HG03064 (cell line): ENCODE measurements at regions not wholly inside any gene's neighbourhood (a gene's known extent, or its start where the extent isn't known, plus 50 kb on each side); places are given as distances from the start of the nearest gene placed in this dataset.
A peak's percentile ranks its signal among the peaks of the same experiment; 100 is the strongest.

Source experiments
- ATAC-seq: cut with Tn5 transposase; IDR thresholded peaks from one replicate; pipeline ENCODE4 v1.9.1; 2021; ENCODE audit warnings: low read depth; ENCODE audit not compliant: unreplicated experiment

DNA sequence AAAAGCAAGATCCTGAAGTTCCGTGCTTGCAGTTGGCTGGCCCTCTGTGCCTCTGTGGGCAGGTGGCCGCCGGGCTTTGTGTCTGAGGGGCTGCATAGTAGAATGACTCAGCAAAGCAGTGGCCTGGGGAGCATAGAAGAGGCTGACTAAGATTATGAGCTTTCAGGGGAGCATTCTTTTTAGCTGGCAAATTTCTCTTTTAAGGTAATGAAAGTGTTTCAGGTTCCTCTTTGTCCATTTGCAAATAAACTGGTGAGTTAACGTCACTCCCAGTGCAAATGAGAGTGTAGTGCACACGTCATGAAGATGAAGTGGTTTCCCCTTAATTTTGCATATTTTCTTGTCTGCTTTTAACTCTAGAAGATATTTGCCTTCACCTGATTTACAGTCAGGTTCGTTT lies 98.6 kb downstream of the BCL2L11 start:
- ATAC-seq: peak; percentile 77

DNA sequence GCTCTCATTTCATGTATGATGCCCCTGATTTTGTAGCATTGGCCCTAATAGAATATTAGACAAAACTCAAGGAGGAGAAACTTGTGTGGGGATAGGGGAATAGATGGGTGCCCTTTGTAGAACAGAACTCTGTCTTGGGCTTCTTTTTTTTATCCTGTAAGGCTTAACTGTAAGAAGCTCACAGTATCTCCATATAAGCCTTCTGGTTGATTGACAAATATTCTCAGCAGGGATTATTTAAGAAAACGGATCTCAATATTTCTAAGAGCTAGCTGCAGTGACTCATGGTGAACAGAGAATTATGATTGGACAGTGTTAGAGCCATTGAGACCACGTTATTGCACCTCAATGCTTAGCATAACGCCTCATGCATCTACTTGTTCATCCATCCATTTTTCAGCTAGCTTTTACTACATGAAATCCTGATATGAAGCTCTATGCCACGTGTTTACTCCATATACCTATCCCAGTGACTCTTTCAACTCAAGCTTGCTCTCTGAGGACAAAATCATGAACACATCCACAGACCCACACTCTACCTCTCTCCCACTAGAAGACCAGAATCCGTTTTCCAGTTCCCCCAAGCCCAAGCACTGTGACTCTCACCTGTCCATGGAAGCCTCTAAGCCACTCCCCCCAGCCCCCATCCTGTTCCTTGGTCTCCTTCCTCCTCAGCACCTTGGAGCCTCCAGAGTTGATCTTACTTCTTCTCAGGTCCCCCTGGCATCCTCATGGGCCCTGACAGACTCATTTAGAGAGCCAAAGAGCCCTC lies 99.2 kb downstream of the BCL2L11 start:
- ATAC-seq: no peak

DNA sequence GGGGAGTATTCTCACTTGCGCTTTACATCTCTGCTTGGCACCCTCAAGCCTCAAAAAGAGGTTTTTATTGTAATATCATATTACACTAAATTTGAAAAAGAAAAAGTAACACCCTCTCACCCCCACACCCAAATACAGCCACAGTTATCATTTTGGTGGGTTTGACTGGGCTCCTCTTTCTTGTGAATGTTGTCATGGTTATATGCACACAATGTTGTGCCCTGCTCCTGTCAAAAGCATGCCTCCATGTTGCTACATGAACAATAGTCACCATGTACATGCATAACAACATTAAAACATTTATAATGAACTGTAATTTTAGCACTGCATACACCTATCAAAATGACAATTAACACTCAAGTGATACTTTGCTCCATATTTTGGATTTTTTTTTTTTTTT lies 100.2 kb downstream of the BCL2L11 start:
- ATAC-seq: no peak

DNA sequence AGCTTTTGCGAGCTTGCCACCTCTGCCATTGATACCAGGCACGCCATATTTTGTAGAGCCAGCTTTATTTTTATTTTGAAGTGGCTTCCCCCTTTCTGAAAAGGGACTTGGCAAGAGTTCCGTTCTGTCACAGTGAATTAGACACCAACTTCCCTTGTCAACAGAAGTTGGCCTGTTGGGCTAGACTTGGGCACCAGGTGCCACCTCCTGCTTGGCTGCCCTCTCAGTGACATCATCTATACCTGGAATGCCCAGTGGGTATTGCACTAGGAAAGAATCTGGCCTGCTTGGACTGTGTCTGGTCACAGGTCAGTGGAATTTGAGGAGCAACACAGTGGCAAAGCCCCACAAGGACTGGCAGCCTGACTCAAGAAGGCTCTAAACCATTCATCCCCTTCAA lies 101.0 kb downstream of the BCL2L11 start:
- no peak for ATAC-seq

DNA sequence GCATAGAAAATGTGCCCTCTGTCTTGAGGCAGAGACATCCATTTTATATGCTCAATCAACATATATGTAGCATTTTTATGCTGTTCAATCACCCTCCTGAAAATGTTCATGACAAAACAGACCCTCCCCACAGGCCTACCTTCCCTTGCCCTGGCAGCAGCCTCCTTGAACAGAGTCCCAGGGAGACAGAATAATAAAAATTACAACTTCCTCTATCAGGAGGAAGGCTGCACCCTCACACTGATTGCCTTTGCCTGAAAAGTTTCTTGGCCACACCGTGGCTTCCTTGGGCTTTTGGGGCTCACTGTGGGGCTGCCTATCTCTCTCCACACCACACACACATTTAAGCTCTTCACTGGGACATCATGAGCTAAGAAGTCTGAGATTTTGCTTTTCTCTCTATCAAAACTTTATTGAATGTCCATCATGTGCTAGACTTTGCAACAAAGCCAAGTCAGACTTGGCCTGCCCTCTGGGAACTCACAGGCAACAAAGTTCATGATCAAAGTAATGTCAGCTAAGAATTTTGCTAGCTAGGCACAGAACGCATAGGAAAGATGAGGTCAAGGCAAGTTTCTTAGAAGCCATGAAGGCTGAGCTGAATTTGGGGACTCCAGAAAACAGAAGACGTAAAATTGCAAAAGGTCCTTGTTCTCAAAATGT lies 101.6 kb downstream of the BCL2L11 start:
- ATAC-seq: no peak

DNA sequence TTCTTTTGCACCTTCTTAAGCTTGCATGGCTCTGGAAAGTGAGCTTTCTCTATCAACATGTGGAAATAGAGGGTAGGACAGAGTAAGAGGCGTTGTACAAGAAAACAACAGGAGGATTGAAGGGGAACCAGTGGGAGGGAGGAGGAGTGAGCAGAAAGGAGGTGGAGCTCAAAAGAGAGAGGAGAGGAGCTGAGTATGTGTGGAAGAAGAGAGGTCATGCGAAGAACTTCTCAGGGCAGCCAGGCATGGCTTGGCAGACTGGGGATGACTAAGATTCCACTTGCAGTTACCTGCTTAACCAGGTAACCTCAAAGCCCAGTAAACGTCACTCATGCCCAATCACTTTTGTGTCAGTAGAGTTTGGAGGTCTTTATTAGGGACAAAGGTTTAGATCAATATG lies 105.1 kb downstream of the BCL2L11 start:
- ATAC-seq: no peak

DNA sequence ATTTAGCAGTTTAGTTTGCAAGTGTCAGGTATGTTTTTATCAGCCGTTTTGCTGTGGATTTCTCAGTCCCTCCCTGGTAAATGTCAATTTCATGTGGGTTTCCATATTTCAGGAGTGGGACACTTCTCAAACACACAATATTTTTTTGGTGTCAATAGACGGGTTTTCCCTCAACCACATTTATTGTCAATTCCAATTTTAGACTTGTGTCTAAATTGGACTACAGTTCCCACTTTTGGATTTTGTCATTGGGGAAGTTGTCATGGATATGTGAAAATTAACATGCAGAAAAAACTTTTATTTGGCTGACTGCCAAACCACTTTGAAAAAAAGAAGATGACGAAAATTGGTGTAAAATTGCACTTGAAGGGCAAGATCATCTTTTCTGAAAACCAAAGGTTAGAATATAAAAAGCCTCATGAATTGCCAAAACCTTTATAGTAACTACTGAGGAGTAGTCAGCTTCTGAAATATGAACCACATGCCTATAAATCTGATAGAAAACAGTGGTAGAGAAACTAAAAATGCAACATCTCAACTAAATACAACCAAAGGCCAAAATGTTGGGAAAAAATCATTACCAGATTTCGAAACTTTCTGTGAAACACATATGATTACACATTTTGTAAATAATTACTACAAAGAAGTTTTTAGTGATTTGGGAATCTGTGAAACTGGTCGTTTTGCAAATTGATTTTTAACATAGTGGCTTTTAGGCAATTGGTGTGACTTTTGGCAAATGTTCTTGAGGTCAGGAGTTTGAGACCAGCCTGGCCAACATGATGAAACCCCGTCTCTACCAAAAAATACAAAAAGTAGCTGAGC lies 106.4 kb downstream of the BCL2L11 start:
- ATAC-seq: no peak

DNA sequence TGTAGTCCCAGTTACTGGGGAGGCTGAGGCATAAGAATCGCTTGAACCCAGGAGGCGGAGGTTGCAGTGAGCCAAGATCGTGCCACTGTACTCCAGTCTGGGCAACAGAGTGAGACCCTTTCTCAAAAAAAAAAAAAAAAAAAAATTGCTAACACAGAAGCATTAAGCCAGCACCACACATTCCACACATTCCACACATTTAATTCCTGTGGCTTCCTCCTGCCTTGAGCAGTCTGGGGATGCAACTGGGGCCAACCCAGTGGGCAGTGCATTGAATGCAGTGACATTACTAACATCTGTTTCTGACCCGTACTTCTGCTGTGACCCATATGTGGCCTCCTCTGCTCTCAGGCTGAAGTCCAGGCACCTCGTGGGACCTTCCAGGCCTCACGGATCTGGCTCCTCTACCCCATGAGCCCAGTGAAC lies 107.0 kb downstream of the BCL2L11 start:
- no peak for ATAC-seq

DNA sequence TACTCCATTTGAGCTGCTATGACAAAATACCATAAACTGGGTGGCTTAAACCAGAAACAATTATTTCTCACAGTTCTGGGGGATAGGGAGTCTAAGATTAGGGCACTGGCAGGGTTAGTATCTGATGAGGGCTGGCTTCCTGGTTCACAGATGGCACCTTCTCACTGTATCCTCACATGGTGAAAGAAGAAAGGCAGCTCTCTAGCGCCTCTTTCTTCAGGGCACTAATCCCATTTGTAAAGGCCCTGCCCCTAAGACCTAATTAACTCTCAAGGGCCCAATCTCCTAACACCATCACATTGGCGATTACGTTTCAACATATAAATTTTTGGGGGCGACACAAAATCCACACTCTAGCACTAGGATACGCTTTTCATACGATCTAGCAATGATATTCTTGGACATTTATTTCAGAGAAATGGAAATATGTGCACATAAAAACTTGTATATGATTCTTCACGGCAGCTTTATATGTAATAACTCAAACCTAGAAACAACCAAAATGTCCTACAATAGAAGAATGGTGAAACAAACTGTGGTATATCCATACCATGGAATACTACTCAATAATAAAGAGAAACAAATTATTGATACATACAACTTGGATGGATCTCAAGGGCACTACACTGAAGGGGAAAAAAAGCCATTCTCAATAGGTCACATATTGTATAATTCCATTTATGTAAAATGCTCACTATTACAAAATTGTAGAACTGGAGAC lies 111.0 kb downstream of the BCL2L11 start:
- ATAC-seq: no peak

DNA sequence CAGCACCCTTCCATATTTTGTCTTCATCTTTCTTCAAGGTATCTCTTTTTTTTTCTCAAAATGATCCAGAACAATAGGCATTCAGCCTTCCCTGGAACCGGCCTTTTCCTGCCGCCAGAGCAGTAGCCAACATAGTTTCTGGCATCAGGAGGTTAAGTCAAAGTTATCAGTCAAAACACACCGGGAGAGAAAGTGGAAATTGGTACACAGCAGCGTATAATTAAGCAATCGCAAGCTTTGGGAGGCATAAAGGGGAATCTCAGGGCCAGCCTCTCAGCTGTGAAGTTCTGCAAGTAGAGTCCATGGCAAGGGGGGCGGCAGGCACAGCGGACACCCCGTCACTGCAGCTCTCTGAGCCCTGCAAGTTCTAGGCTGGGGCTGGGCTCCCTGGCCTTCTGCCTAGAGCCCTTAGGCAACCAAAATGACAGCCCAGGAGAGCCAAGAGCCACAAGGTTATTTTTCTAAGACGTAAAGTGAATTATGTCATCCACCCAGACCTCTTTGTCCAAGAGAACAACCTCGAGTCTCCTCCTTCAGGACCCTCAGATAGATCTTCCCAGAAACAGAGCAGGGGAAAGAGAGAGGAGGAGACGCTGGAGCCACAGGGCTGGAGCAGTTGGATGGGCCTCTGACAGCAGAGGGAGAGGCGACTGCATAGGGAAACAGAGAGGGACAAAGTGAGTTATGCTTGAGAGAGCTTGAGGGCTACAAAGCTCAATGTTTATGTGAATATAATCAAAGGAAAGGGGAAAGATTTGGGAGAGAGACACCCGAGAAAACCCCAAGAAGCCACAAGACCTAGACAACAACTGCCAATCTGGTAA lies 114.7 kb downstream of the BCL2L11 start:
- no peak for ATAC-seq

DNA sequence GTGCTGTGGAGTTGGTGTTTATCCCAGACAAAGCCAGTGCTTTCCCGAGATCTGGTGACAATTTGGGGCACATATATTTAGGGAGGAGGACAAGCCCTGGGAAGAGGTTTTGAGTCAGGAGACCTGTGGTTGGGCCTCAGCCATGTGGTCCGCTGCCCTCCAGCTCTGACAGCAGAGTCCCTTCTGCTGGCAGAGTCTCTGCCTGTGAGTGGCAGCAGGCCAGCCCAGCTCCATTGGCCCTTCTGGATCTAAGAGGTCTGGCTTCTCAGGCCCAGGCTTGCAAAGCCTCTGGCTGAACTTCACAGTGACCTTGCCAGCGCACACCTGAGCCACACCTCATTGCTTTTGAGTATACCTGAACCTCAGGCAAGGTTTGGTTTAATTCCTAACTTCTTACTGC lies 115.3 kb downstream of the BCL2L11 start:
- ATAC-seq: no peak

DNA sequence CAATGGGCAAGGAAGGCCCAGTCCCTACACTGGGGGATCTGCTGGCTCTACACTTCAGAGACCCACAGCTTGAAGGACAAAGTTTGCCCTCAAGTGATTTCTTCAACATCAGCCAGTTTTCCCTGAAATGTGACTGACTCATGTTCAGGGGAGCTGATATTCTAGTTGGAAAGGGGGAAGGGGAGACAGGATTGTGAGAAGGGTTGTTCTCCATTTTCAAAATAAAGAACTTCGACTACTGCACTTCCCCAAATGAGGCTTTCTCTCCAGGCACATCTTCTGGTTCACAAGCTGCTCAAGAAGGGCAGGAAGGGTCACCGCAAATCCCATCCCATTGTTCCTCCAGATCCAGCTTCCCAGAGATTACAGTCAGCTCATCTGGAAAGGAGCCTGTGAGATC lies 117.6 kb downstream of the BCL2L11 start:
- ATAC-seq: no peak

DNA sequence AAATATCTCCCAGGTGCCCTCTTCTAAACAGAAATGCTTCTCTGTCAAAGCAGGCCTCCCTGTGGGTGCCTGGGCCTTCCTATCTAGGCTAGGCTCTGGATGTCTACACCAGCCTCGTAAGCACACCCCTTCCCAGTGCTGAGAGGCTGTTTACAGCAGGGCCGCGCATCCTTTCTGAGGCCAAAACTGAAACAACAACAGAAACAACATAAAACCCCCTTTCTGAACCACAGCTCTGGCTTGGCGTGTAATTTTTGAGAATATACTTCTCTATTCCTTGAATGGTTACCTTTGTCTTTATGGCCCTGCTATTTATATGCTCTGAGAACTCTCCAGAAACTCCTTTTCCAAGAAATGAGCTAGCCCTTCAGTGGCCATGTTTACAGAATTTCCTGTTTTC lies 118.4 kb downstream of the BCL2L11 start:
- peak; percentile 90 for ATAC-seq

DNA sequence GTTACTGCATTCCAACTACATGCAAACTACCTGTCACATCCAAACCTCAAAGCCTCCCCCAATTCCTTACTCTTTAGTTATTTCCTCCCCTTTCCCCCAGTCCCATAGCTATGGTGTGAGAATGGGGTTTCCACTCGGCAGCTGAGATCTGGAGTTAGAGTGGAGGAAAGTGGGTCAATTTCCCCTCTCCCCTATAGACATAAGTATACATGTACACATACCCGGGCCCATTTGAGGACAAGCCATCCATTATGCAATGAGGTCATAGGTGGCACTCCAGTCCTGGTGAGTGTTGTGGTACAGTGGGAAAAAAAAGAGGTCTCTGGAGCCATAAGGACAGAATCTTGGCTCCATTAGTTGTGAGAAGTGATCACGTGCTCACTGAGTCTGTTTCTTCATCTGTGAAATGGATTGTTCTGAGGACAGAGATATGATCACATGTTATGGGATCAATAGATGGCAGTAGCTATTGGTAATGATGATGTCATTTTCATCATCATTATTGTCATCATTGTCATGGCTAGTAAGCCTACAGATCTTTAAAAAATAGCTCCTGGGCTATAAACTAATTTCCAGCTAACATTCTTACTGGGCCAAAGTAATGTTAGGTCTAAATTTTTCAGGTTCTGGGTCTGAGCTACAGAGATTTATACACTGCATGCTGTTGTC lies 119.0 kb downstream of the BCL2L11 start:
- ATAC-seq: no peak

DNA sequence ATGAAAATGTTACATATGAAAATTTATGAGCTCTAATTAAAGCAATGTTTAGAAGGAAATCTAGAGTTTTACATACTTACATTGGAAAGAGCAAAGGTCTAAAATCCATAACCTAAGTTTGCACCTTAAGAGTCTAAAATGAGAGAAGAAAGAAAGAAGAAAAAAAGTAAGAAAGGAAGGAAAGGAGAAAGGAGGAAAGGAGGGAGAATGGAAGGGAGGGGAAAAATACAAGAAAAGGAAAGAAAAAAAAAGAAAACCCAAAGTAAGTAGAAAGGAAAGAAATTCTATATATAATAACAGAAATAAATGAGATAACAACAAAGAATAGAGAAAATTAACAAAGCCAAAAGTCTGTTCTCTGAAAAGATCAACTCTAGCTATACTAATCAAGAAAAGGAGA lies 122.6 kb downstream of the BCL2L11 start:
- ATAC-seq: no peak

DNA sequence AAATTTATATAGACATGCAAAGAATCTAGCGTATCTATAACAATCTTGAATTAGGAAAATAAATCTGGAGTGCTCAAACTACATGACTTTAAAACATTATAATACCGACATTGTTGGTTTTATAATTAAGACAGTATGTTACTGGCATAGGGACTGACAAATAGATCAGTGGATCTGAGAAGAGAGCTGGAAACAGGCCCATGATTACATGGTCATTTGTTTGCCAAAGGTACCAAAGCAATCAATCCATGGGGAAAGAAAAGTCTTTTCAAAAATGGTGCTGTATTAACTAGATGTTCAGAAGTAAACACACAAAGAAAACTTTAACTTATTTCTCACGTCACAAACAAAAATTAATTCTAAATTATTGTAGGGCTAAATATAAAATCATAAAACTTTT lies 124.2 kb downstream of the BCL2L11 start:
- ATAC-seq: no peak

DNA sequence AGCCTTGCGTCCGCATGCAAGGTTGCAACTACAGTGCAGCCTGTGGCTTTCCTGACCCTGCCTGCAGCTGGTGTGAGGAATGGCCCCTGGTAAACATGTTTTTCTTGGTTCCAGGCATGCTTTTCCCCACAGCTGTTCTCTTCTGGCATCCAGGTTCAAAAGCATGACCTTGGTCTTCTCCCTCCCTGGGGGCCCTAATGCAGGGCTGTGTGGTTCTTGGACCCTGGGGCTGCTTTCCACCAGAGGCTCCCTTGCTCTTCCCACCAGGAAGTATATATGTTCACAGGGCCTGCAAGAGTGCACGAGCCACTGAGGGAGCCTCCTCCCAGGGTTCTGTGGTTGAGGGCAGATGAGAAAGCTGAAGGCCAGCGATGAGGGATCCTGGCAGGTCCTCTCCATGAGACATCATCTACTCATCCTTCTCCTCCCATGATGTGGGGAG lies 125.9 kb downstream of the BCL2L11 start:
- ATAC-seq: no peak

DNA sequence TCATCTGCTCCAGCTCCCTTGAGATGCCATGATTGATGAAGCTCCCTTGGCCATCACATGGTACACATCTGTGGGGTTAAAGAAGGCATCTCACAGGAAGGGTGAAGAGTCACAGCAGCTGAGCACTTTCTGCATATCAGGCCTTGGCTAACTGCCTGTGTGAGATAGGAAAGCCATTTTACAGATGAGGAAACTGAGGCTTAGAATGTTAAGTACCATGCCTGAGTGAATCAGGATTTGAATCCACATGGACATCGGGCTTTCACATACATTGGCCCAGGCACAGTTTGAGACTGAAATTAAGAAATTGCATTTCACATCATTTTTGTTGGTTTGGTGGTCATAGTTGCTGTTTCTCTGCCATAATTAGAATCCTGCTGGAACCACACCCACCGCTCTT lies 126.8 kb downstream of the BCL2L11 start:
- ATAC-seq: no peak

DNA sequence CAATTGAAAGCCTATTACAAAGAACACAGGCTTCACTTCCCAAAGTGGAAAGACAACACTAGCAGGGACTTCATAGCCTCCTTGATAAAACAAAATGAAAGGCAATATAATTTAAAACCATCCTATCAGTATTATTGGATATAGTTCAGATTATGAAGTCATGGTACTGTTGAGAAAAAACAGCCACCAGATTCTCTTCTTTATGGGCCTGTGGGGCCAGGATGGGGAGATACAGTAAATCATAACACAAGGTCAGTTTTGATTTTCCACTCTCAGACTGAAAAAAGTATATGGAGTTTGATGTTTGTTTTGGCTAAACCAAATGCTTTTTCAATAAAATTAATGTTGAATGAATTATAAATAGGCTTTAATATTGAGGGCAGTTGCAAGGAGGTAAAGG lies 129.1 kb downstream of the BCL2L11 start:
- no peak for ATAC-seq
